HepG2 (cell line): ENCODE measurements at regions not wholly inside any gene's neighbourhood (a gene's known extent, or its start where the extent isn't known, plus 50 kb on each side); places are given as distances from the start of the nearest gene placed in this dataset.

ENCODE experiments used
- ATAC-seq: fragments of 200-7000 bp; cut with Tn5 transposase; 3 replicates; pipeline ENCODE4 v1.9.1; 2020; ENCODE audit warnings: mild to moderate bottlenecking, moderate library complexity
- BruUV-seq: library from RNA; stranded (reverse); fragments of 400-500 nt; replicated peaks from 2 replicates; lab custom pipeline; 2021; lab: Mats Ljungman, UMichigan
- CTCF ChIA-PET: fragments of 300-600 bp; formaldehyde crosslinking; extraction: SDS; loops from one replicate; lab custom pipeline; 2021; ENCODE audit warnings: low total read pairs, inconsistent platforms, low intra/inter-chr PET ratio; lab: Yijun Ruan, JAX
- POLR2A ChIA-PET: fragments of 350-600 bp; sonication (Branson Sonifier 250); formaldehyde crosslinking; loops from one replicate; lab custom pipeline; 2020; ENCODE audit warnings: antibody characterized with exemption, inconsistent platforms; lab: Yijun Ruan, JAX
- DNase-seq: peaks from one replicate; pipeline ENCODE4 v3.0.0-alpha.2; 2015; ENCODE audit warnings: low spot score
- FAIRE-seq: peaks from 3 replicates; lab custom pipeline; 2011; peaks lifted over from hg19 to GRCh38; lab: Jason Lieb, UNC
- H2AFZ ChIP-seq: one replicate; pipeline ENCODE4 v1.6.1; 2011; ENCODE audit warnings: low read length, inconsistent platforms
- H3K27ac ChIP-seq: fragments of 300-600 bp; 3 replicates; pipeline ENCODE4 v1.8.0; 2011; ENCODE audit warnings: mixed run types, mild to moderate bottlenecking, mixed read lengths, low read length, inconsistent platforms; ENCODE audit not compliant: insufficient read depth; ENCODE audit errors: extremely low read length
- H3K27me3 ChIP-seq, 2 experiments: fragments of 200-600 bp in 1 of 2; 2 replicates in 1 of 2; 3 replicates in 1 of 2; pipeline versions ENCODE4 v1.6.0 to v1.8.0; 2011; ENCODE audit warnings: low read length in 2 of 2, mild to moderate bottlenecking in 2 of 2, moderate library complexity in 2 of 2, inconsistent platforms in 1 of 2; ENCODE audit not compliant: insufficient read depth in 2 of 2, control insufficient read depth in 1 of 2
- H3K36me3 ChIP-seq, 2 experiments: fragments of 200-600 bp in 1 of 2; replicated peaks in 1 of 2; 2 replicates in 1 of 2; 3 replicates in 1 of 2; pipeline versions ENCODE4 v1.5.1 to v1.8.0; 2011; ENCODE audit warnings: low read length in 2 of 2, inconsistent platforms in 1 of 2; ENCODE audit not compliant: insufficient read depth in 2 of 2, control insufficient read depth in 1 of 2
- H3K4me1 ChIP-seq: 2 replicates; pipeline ENCODE4 v1.5.1; 2012; ENCODE audit warnings: low read length, inconsistent platforms; ENCODE audit not compliant: insufficient read depth
- H3K4me2 ChIP-seq: 2 replicates; pipeline ENCODE4 v1.6.0; 2011; ENCODE audit warnings: low read depth, low read length, inconsistent platforms
- H3K4me3 ChIP-seq, 3 experiments: fragments of 200-600 bp in 1 of 3; sonication (generic), shearing (Covaris generic) in 1 of 3; replicated peaks in 1 of 3; 2 replicates each; pipeline ENCODE4 v1.5.1; 2011 to 2016; ENCODE audit warnings: low read length in 3 of 3, inconsistent platforms in 2 of 3, low read depth in 2 of 3, mild to moderate bottlenecking in 2 of 3, control low read depth in 1 of 3, mixed read lengths in 1 of 3; ENCODE audit not compliant: insufficient read depth in 1 of 3
- H3K79me2 ChIP-seq: one replicate; pipeline ENCODE4 v1.6.1; 2011; ENCODE audit warnings: low read length, inconsistent platforms; ENCODE audit not compliant: insufficient read depth
- H3K9ac ChIP-seq: 2 replicates; pipeline ENCODE4 v1.6.0; 2011; ENCODE audit warnings: mild to moderate bottlenecking, low read depth, low read length, inconsistent platforms; ENCODE audit not compliant: insufficient read depth
- H3K9me3 ChIP-seq: 2 replicates; pipeline ENCODE4 v1.5.1; 2012; ENCODE audit warnings: mild to moderate bottlenecking, low read length
- H4K20me1 ChIP-seq: 2 replicates; pipeline ENCODE4 v1.6.0; 2011; ENCODE audit warnings: inconsistent platforms, mild to moderate bottlenecking, low read length, moderate library complexity; ENCODE audit not compliant: insufficient read depth
- ARNT2 ChIP-seq: sonication (generic); formaldehyde crosslinking; IDR thresholded peaks from 2 replicates; pipeline ENCODE4 v1.8.0; 2022; ENCODE audit warnings: mild to moderate bottlenecking, low read depth, missing genetic modification reagents, moderate library complexity
- ATF5 ChIP-seq: sonication (generic); formaldehyde crosslinking; IDR thresholded peaks from 2 replicates; pipeline ENCODE4 v1.4.0; 2020; ENCODE audit warnings: mild to moderate bottlenecking, low read depth, missing genetic modification reagents
- BRCA1 ChIP-seq: sonication (generic); formaldehyde crosslinking; IDR thresholded peaks from 2 replicates; pipeline ENCODE4 v1.4.0; 2020; ENCODE audit warnings: missing genetic modification reagents
- GABPA ChIP-seq, 2 experiments: IDR thresholded peaks; 2 replicates each; pipeline ENCODE4 v1.6.1; 2011 to 2016; ENCODE audit warnings: low read depth in 2 of 2, low read length in 1 of 2, missing biosample characterization in 1 of 2, missing genetic modification characterization in 1 of 2
- GRHL1 ChIP-seq: sonication (generic); formaldehyde crosslinking; conservative IDR thresholded peaks from 2 replicates; pipeline ENCODE4 v1.8.0; 2022; ENCODE audit warnings: missing genetic modification reagents
- MBD4 ChIP-seq: IDR thresholded peaks from 2 replicates; pipeline ENCODE4 v1.6.1; 2012; ENCODE audit warnings: low read length, inconsistent platforms, borderline replicate concordance
- MLX ChIP-seq: IDR thresholded peaks from 2 replicates; pipeline ENCODE4 v1.6.1; 2016
- SCMH1 ChIP-seq: sonication (generic); formaldehyde crosslinking; IDR thresholded peaks from 2 replicates; pipeline ENCODE4 v1.9.0; 2021; ENCODE audit warnings: missing genetic modification reagents, mild to moderate bottlenecking, borderline replicate concordance
- SKI ChIP-seq: fragments of 450-650 bp; IDR thresholded peaks from one replicate; pipeline ENCODE4 v1.6.1; 2018; ENCODE audit warnings: mild to moderate bottlenecking; ENCODE audit not compliant: partially characterized antibody
- TGIF2 ChIP-seq: IDR thresholded peaks from 2 replicates; pipeline ENCODE4 v1.6.1; 2016; ENCODE audit warnings: control low read depth, missing compliant biosample characterization
- THAP11 ChIP-seq: IDR thresholded peaks from 2 replicates; pipeline ENCODE4 v1.6.1; 2016; ENCODE audit warnings: missing biosample characterization, missing genetic modification reagents
- ZNF276 ChIP-seq: sonication (generic); formaldehyde crosslinking; IDR thresholded peaks from 2 replicates; pipeline ENCODE4 v1.4.0; 2020; ENCODE audit warnings: mild to moderate bottlenecking, low read depth, missing genetic modification reagents
- ZNF296 ChIP-seq: sonication (generic); formaldehyde crosslinking; conservative IDR thresholded peaks from 2 replicates; pipeline ENCODE4 v1.5.0; 2020; ENCODE audit warnings: mild to moderate bottlenecking, missing genetic modification reagents
- ZNF556 ChIP-seq: sonication (generic); formaldehyde crosslinking; IDR thresholded peaks from 2 replicates; pipeline ENCODE4 v1.4.0; 2020; ENCODE audit warnings: mild to moderate bottlenecking, missing genetic modification reagents, borderline replicate concordance
- ZNF605 ChIP-seq: sonication (generic); formaldehyde crosslinking; IDR thresholded peaks from 2 replicates; pipeline ENCODE4 v1.8.0; 2022; ENCODE audit warnings: mild to moderate bottlenecking, missing genetic modification reagents
- ZNF691 ChIP-seq: sonication (generic); formaldehyde crosslinking; IDR thresholded peaks from 2 replicates; pipeline ENCODE4 v1.4.0; 2020; ENCODE audit warnings: missing genetic modification reagents, low read depth, mild to moderate bottlenecking, borderline replicate concordance
- ZNF709 ChIP-seq: sonication (generic); formaldehyde crosslinking; IDR thresholded peaks from 2 replicates; pipeline ENCODE4 v1.5.0; 2020; ENCODE audit warnings: mild to moderate bottlenecking, missing genetic modification reagents
- WGBS: methylation state at CpG from one replicate; pipeline ENCODE4 v1.1.6; 2017; ENCODE audit warnings: low lambda C conversion rate; 5-methylcytosine and 5-hydroxymethylcytosine counted together
- in situ Hi-C: cut with HindIII; loops from 2 replicates; pipeline ENCODE4 v1.10.0; 2017; ENCODE audit warnings: low pct_unique_long_range_greater_than_20kb; ENCODE audit not compliant: extremely low pct_ligation_motif_present
- intact Hi-C: fragments of 100-400 bp; cut with micrococcal nuclease; formaldehyde crosslinking; loops from one replicate; pipeline ENCODE4 v1.10.0; 2022; ENCODE audit not compliant: unreplicated experiment

- no peak overlapping the region for H3K27ac ChIP-seq
- BruUV-seq, result no TSS peak
- no peaks in the 10 kb centered on the region for H3K4me1 ChIP-seq
- ATAC-seq (no peak), FAIRE-seq (no peak), DNase-seq (no peak)
- intact Hi-C loops, result no loop called here
- no peaks in the 10 kb centered on the region for H3K36me3 ChIP-seq
- no peak overlapping the region for H3K9ac ChIP-seq
- no peaks in the 10 kb centered on the region for H3K27me3 ChIP-seq
- in situ Hi-C loops, result no loop called here
- no peak overlapping the region for H3K4me3 ChIP-seq
- no peak overlapping the region for H2AFZ ChIP-seq
- ChIA-PET POLR2A (no interaction called here), CTCF (no interaction called here)
- WGBS, result 0% methylated on average over 1 of the region's 1 CpG
- no peaks in the 10 kb centered on the region for H4K20me1 ChIP-seq
- no peaks in the 10 kb centered on the region for H3K9me3 ChIP-seq
- no peak overlapping the region for H3K4me2 ChIP-seq
- H3K79me2 ChIP-seq, result no peaks in the 10 kb centered on the region
- TF ChIP-seq ZNF276 (CRISPR knock-in tag) (no peak), MLX (CRISPR knock-in tag) (no peak), TGIF2 (CRISPR knock-in tag) (no peak), THAP11 (CRISPR knock-in tag) (no peak), MBD4 (no peak), GABPA (IDR thresholded peaks at IDR 0.05; ENCODE audit: low read depth, low read length) (no peak), GABPA (CRISPR knock-in tag; IDR thresholded peaks at IDR 0.05; ENCODE audit: low read depth) (no peak), ZNF556 (no peak), SCMH1 (CRISPR knock-in tag) (no peak), ZNF605 (CRISPR knock-in tag) (no peak), ATF5 (no peak), ARNT2 (CRISPR knock-in tag) (no peak), ZNF296 (no peak), SKI (no peak), ZNF691 (CRISPR knock-in tag) (no peak), BRCA1 (no peak), ZNF709 (CRISPR knock-in tag) (no peak), GRHL1 (CRISPR knock-in tag) (no peak)
Observed at GRCh38 chrX:38500141-38500540, 61.2 kb upstream of the TSPAN7 start.
